PC-3 (cell line): ENCODE measurements at regions not wholly inside any gene's neighbourhood (a gene's known extent, or its start where the extent isn't known, plus 50 kb on each side); places are given as distances from the start of the nearest gene placed in this dataset.

ENCODE experiments used
- EZH2 ChIP-seq: fragments of 300-600 bp; sonication (generic); IDR thresholded peaks from one replicate; pipeline ENCODE4 v1.6.1; 2017; ENCODE audit warnings: antibody characterized with exemption, mild to moderate bottlenecking, low read length; ENCODE audit not compliant: unreplicated experiment
- TF ChIP-seq, protein P1 (sequence below): fragments of 300-600 bp; sonication (generic); conservative IDR thresholded peaks from 2 replicates; pipeline ENCODE4 v1.5.1; 2017; ENCODE audit warnings: antibody characterized with exemption, low read depth, mild to moderate bottlenecking, low read length

DNA sequence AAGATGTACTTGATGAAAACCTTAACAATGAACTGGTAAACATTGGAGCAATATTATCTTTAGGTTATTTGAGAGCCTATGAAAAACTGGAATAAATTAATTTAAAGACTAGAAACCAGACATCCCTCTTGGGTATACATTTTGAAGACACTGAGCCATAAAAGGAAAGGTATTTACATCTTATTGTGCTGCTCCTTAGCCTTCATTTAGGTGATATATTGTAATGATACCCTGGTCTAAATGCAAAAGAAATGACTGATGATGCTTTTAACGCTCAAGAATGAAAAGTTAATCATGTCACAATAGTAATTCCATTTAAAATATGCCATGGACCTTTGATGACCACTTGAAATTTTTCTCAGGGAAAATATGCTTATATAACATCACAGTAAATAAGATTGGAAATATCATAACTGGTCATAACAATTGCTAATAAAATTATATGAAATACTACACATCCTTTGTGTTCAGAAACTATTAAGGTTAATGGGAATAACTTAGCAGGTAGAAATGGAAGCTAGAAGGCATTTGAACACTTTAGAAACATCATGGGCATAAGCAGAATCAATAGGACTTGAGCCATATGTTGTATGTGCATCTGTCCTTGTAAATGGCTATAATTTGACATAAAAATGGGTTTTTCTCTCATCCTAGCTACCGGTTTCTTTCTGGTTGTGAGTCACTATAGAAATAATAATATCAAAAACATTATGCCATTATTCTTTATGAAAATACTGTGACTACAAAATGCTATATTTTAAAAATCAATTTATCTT lies 979.7 kb downstream of the RAPGEF2 start:
- TF ChIP-seq, protein P1, sequence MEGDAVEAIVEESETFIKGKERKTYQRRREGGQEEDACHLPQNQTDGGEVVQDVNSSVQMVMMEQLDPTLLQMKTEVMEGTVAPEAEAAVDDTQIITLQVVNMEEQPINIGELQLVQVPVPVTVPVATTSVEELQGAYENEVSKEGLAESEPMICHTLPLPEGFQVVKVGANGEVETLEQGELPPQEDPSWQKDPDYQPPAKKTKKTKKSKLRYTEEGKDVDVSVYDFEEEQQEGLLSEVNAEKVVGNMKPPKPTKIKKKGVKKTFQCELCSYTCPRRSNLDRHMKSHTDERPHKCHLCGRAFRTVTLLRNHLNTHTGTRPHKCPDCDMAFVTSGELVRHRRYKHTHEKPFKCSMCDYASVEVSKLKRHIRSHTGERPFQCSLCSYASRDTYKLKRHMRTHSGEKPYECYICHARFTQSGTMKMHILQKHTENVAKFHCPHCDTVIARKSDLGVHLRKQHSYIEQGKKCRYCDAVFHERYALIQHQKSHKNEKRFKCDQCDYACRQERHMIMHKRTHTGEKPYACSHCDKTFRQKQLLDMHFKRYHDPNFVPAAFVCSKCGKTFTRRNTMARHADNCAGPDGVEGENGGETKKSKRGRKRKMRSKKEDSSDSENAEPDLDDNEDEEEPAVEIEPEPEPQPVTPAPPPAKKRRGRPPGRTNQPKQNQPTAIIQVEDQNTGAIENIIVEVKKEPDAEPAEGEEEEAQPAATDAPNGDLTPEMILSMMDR, result no peak
- no peak for TF ChIP-seq EZH2
